ENCODE measurements at regions not wholly inside any gene's neighbourhood (a gene's known extent, or its start where the extent isn't known, plus 50 kb on each side); places are given as distances from the start of the nearest gene placed in this dataset.

DNA sequence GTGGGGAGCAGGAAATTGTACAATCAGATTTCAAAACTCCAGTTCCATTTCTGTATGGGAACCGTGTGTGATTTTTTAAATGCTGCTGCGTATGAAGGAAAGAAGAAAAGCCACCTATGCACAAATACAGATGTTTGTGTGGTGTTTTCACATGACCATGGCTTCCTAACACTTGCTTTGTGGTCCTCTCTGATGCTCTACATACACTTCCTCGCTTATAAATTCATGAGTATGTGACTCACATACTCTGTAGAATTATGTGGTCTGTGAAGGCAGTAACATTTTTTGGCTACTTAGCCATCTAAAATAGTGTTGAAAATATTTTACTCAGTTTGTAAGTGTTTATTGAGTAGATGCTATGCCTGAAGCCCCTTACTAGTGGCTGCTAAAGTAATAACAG is 119.8 kb upstream of the PDE10A start:
- no peak for TF ChIP-seq POLR2AphosphoS5 (IDR thresholded peaks at IDR 0.05)
- TF ChIP-seq, protein P1, sequence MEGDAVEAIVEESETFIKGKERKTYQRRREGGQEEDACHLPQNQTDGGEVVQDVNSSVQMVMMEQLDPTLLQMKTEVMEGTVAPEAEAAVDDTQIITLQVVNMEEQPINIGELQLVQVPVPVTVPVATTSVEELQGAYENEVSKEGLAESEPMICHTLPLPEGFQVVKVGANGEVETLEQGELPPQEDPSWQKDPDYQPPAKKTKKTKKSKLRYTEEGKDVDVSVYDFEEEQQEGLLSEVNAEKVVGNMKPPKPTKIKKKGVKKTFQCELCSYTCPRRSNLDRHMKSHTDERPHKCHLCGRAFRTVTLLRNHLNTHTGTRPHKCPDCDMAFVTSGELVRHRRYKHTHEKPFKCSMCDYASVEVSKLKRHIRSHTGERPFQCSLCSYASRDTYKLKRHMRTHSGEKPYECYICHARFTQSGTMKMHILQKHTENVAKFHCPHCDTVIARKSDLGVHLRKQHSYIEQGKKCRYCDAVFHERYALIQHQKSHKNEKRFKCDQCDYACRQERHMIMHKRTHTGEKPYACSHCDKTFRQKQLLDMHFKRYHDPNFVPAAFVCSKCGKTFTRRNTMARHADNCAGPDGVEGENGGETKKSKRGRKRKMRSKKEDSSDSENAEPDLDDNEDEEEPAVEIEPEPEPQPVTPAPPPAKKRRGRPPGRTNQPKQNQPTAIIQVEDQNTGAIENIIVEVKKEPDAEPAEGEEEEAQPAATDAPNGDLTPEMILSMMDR (IDR thresholded peaks at IDR 0.05; ENCODE audit: poor library complexity, severe bottlenecking), result no peak
- TF ChIP-seq EZH2 (IDR thresholded peaks at IDR 0.05; ENCODE audit: borderline replicate concordance, insufficient read depth, low read length, poor library complexity, severe bottlenecking), result no peak
- no peak for TF ChIP-seq RAD21 (conservative IDR thresholded peaks at IDR 0.05)
- TF ChIP-seq MXI1 (conservative IDR thresholded peaks at IDR 0.05; ENCODE audit: poor library complexity, severe bottlenecking), result no peak
- TF ChIP-seq SMC3 (conservative IDR thresholded peaks at IDR 0.05; ENCODE audit: poor library complexity), result no peak
- TF ChIP-seq, protein P2, sequence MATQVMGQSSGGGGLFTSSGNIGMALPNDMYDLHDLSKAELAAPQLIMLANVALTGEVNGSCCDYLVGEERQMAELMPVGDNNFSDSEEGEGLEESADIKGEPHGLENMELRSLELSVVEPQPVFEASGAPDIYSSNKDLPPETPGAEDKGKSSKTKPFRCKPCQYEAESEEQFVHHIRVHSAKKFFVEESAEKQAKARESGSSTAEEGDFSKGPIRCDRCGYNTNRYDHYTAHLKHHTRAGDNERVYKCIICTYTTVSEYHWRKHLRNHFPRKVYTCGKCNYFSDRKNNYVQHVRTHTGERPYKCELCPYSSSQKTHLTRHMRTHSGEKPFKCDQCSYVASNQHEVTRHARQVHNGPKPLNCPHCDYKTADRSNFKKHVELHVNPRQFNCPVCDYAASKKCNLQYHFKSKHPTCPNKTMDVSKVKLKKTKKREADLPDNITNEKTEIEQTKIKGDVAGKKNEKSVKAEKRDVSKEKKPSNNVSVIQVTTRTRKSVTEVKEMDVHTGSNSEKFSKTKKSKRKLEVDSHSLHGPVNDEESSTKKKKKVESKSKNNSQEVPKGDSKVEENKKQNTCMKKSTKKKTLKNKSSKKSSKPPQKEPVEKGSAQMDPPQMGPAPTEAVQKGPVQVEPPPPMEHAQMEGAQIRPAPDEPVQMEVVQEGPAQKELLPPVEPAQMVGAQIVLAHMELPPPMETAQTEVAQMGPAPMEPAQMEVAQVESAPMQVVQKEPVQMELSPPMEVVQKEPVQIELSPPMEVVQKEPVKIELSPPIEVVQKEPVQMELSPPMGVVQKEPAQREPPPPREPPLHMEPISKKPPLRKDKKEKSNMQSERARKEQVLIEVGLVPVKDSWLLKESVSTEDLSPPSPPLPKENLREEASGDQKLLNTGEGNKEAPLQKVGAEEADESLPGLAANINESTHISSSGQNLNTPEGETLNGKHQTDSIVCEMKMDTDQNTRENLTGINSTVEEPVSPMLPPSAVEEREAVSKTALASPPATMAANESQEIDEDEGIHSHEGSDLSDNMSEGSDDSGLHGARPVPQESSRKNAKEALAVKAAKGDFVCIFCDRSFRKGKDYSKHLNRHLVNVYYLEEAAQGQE (IDR thresholded peaks at IDR 0.05; ENCODE audit: borderline replicate concordance), result no peak
- no peak for TF ChIP-seq TAF1 (IDR thresholded peaks at IDR 0.05; ENCODE audit: low read depth)

Measured in neural cell (in vitro differentiated cells).